Natural killer cell (primary cell): ENCODE measurements at regions not wholly inside any gene's neighbourhood (a gene's known extent, or its start where the extent isn't known, plus 50 kb on each side); places are given as distances from the start of the nearest gene placed in this dataset.

Source experiments
- ATAC-seq, 3 donors: fragments of 150-1000 bp in 2 of 3; fragments of 200-7000 bp in 1 of 3; cut with Tn5 transposase; 1 replicate in 1 of 3; 2 replicates in 2 of 3; pipeline ENCODE4 v1.10.0; 2021; ENCODE audit warnings: mild to moderate bottlenecking in 2 of 3, moderate library complexity in 2 of 3
- DNase-seq, 2 donors: peaks; one replicate each; pipeline versions ENCODE4 v3.0.0 to v3.0.0-alpha.2; 2013 to 2021; ENCODE audit warnings: mixed read lengths in 1 of 2
- H3K27ac ChIP-seq: one replicate; pipeline ENCODE4 v1.5.1; 2013; ENCODE audit warnings: mild to moderate bottlenecking, low read length
- H3K27me3 ChIP-seq: one replicate; pipeline ENCODE4 v1.6.1; 2013; ENCODE audit warnings: low read length; ENCODE audit not compliant: control insufficient read depth, insufficient read depth
- H3K36me3 ChIP-seq: one replicate; pipeline ENCODE4 v1.6.1; 2013; ENCODE audit warnings: low read length; ENCODE audit not compliant: control insufficient read depth, insufficient read depth
- H3K4me1 ChIP-seq: one replicate; pipeline ENCODE4 v1.6.1; 2013; ENCODE audit warnings: low read length; ENCODE audit not compliant: control insufficient read depth, insufficient read depth
- H3K4me3 ChIP-seq: one replicate; pipeline ENCODE4 v1.5.1; 2013; ENCODE audit warnings: low read length
- H3K9me3 ChIP-seq: one replicate; pipeline ENCODE4 v1.6.1; 2013; ENCODE audit warnings: low read length; ENCODE audit not compliant: control insufficient read depth, insufficient read depth
- H3K27ac Mint-ChIP-seq, 2 donors: one replicate each; pipeline ENCODE4 v1.8.0; 2022; ENCODE audit warnings: mild to moderate bottlenecking in 2 of 2, mixed read lengths in 2 of 2, moderate library complexity in 1 of 2
- H3K27me3 Mint-ChIP-seq, 2 donors: one replicate each; pipeline ENCODE4 v1.8.0; 2022; ENCODE audit warnings: low read depth in 2 of 2, mixed read lengths in 2 of 2
- H3K36me3 Mint-ChIP-seq: one replicate; pipeline ENCODE4 v1.8.0; 2022; ENCODE audit warnings: mixed read lengths
- H3K4me1 Mint-ChIP-seq, 2 donors: one replicate each; pipeline ENCODE4 v1.8.0; 2022; ENCODE audit warnings: mixed read lengths in 2 of 2
- H3K4me3 Mint-ChIP-seq: one replicate; pipeline ENCODE4 v1.8.0; 2022; ENCODE audit warnings: mild to moderate bottlenecking, moderate library complexity, mixed read lengths
- H3K9me3 Mint-ChIP-seq, 2 donors: one replicate each; pipeline ENCODE4 v1.8.0; 2022; ENCODE audit warnings: mixed read lengths in 2 of 2
- CTCF ChIP-seq: fragments of 200-600 bp; IDR thresholded peaks from one replicate; pipeline ENCODE4 v1.8.0; 2022; ENCODE audit warnings: antibody characterized with exemption
- WGBS: methylation state at CpG from one replicate; pipeline ENCODE4 v1.1.7; 2013; ENCODE audit warnings: missing lambda C conversion rate; ENCODE audit not compliant: insufficient coverage; 5-methylcytosine and 5-hydroxymethylcytosine counted together
- intact Hi-C: fragments of 100-400 bp; cut with micrococcal nuclease; formaldehyde crosslinking; loops from one replicate; pipeline ENCODE4 v1.14.2; 2022

- peaks cover 7 to 10% of the 10 kb centered on the region in 2 donors for H3K9me3 Mint-ChIP-seq
Measured at GRCh38 chr18:78557371-78557770, 422.2 kb upstream of the SALL3 start.

GRCh38 chr18:78558101-78558810 lies 421.4 kb upstream of the SALL3 start:
- no peaks in the 10 kb centered on the region for H3K36me3 Mint-ChIP-seq
- no peak for TF ChIP-seq CTCF
- no peaks in the 10 kb centered on the region for H3K4me1 Mint-ChIP-seq
- Histone ChIP-seq H3K27me3 (no peaks in the 10 kb centered on the region), H3K4me3 (no peak overlapping the region), H3K4me1 (no peaks in the 10 kb centered on the region), H3K27ac (no peak overlapping the region), H3K36me3 (no peaks in the 10 kb centered on the region), H3K9me3 (peaks cover 6% of the 10 kb centered on the region)
- H3K9me3 Mint-ChIP-seq, result peaks cover 7 to 10% of the 10 kb centered on the region in 2 donors
- intact Hi-C loops, result no loop called here
- ATAC-seq (no peak), DNase-seq (no peak)
- 90% methylated on average over 23 of the region's 23 CpGs for WGBS
- peaks cover 0 to 2% of the 10 kb centered on the region in 2 donors for H3K27me3 Mint-ChIP-seq
- H3K27ac Mint-ChIP-seq, result no peak overlapping the region
- no peak overlapping the region for H3K4me3 Mint-ChIP-seq

More at GRCh38 chr18:78557371-78557770, 422.2 kb upstream of the SALL3 start:
- Histone ChIP-seq H3K36me3 (no peaks in the 10 kb centered on the region), H3K27ac (no peak overlapping the region), H3K9me3 (peaks cover 6% of the 10 kb centered on the region), H3K4me1 (no peaks in the 10 kb centered on the region), H3K27me3 (no peaks in the 10 kb centered on the region), H3K4me3 (no peak overlapping the region)
- Mint-ChIP-seq H3K36me3 (no peaks in the 10 kb centered on the region), H3K4me1 (no peaks in the 10 kb centered on the region), H3K27ac (no peak overlapping the region), H3K4me3 (no peak overlapping the region), H3K27me3 (peaks cover 0 to 2% of the 10 kb centered on the region in 2 donors)
- 93% methylated on average over 8 of the region's 8 CpGs for WGBS
- TF ChIP-seq CTCF, result no peak
- DNase-seq (no peak), ATAC-seq (no peak)
- intact Hi-C loops, result no loop called here

GRCh38 chr18:78558948-78559347 lies 420.7 kb upstream of the SALL3 start:
- Mint-ChIP-seq H3K36me3 (no peaks in the 10 kb centered on the region), H3K9me3 (peaks cover 7 to 10% of the 10 kb centered on the region in 2 donors), H3K27me3 (peaks cover 0 to 2% of the 10 kb centered on the region in 2 donors), H3K4me3 (no peak overlapping the region), H3K27ac (no peak overlapping the region), H3K4me1 (no peaks in the 10 kb centered on the region)
- H3K36me3 ChIP-seq, result no peaks in the 10 kb centered on the region
- peaks cover 6% of the 10 kb centered on the region for H3K9me3 ChIP-seq
- WGBS, result 72% methylated on average over 19 of the region's 19 CpGs
- no peak for TF ChIP-seq CTCF
- ATAC-seq (no peak), DNase-seq (no peak)
- H3K4me1 ChIP-seq, result no peaks in the 10 kb centered on the region
- H3K27me3 ChIP-seq, result no peaks in the 10 kb centered on the region
- intact Hi-C loops, result no loop called here
- no peak overlapping the region for H3K27ac ChIP-seq
- no peak overlapping the region for H3K4me3 ChIP-seq

- Histone ChIP-seq H3K27me3 (no peaks in the 10 kb centered on the region), H3K27ac (no peak overlapping the region), H3K4me3 (no peak overlapping the region), H3K36me3 (no peaks in the 10 kb centered on the region), H3K9me3 (peaks cover 6% of the 10 kb centered on the region), H3K4me1 (no peaks in the 10 kb centered on the region)
- Mint-ChIP-seq H3K36me3 (no peaks in the 10 kb centered on the region), H3K4me3 (no peak overlapping the region), H3K9me3 (peaks cover 5% of the 10 kb centered on the region in 2 donors), H3K4me1 (no peaks in the 10 kb centered on the region), H3K27me3 (peaks cover 0 to 2% of the 10 kb centered on the region in 2 donors), H3K27ac (no peak overlapping the region)
- no peak for ATAC-seq
- intact Hi-C loops, result no loop called here
- no peak for DNase-seq
- TF ChIP-seq CTCF, result no peak
- 89% methylated on average over 9 of the region's 9 CpGs for WGBS
Measured at GRCh38 chr18:78559584-78559983, 420.0 kb upstream of the SALL3 start.
